Left colon (tissue), 2 donors: ENCODE measurements at regions not wholly inside any gene's neighbourhood (a gene's known extent, or its start where the extent isn't known, plus 50 kb on each side); places are given as distances from the start of the nearest gene placed in this dataset.

ENCODE experiments used
- ATAC-seq: fragments of 200-7000 bp; cut with Tn5 transposase; one replicate; pipeline ENCODE4 v1.9.1; 2020; ENCODE audit warnings: mild to moderate bottlenecking, moderate library complexity
- DNase-seq, 2 donors: peaks; one replicate each; pipeline ENCODE4 v3.0.0-alpha.2; 2020
- intact Hi-C, 2 donors: fragments of 100-400 bp; cut with DNase I in 1 of 2; cut with micrococcal nuclease in 1 of 2; formaldehyde crosslinking; loops; one replicate each; pipeline versions ENCODE4 v1.11.2 to v1.14.0; 2022; cut with DNase I, micrococcal nuclease
- donor health status: DM: no; HTN: no; CAD: no.
- donor health status: DM: yes; HTN: yes; CAD: no.

GRCh38 chr14:53541411-53541810 is 388.3 kb upstream of the DDHD1 start:
- ATAC-seq (no peak), DNase-seq (no peak)
- intact Hi-C loops, result loop anchor here (10.0 kb wide), 2 partner anchors 633 to 803 kb away; no protein-coding TSS in a partner anchor

- intact Hi-C loops, result loop anchor here (5.0 to 10.0 kb wide), 4 partner anchors 415 to 805 kb away; partner anchors contain the start of gene BMP4 (in 1 of the 2)
- ATAC-seq (peak; percentile 83), DNase-seq (peak; percentile 64 to 81)
Observed at GRCh38 chr14:53539489-53540126, 386.5 kb upstream of the DDHD1 start.

GRCh38 chr14:53538316-53538881 is 385.3 kb upstream of the DDHD1 start:
- intact Hi-C loops, result loop anchor here in 1 of 2 donors (5.0 to 10.0 kb wide), 2 partner anchors 416 to 639 kb away; partner anchors contain the start of gene BMP4

DNA sequence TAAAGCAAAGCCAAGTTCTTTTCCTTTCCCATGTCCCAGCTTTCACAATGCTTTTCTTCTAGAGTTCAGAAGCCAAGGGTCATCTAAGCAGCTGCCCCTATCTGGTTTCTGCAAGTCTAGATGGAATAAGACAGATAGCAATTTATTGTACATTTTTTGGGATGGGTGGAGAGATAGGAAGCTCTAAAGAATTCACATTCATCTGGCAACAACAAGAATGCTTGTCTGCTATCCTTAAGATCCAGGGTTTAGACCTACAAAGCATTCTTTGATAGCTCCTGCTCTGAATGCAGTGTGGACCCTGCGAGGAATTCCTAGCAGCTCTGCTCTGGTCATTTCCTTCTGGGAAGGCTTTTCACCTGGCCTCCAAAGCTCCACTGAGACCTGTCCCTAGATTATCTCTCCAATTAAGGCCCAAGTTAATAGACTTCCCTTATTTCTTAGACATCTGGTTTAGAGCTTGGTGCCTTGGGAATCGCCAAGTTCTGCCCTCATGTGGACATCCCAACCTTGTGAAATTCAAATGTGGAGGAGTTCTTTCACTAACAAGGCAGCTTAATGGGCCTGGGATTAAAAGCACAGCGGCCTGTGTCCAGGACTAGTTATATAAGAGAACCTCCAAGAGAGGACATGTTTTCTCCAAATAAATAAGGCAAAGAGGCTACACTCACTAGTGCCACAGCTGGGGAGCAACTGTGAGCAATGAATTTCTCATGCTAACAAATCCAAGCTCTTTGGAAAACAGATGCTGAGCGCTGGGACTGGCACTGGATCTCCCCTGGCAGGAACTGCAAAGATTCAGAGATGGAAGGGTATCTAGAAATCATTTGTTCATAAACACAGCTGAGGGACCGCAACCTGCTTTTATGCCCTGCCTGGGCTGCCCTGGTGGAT is 384.5 kb upstream of the DDHD1 start:
- intact Hi-C loops, result loop anchor here in 1 of 2 donors (5.0 to 10.0 kb wide), 2 partner anchors 417 to 640 kb away; partner anchors contain the start of gene BMP4
- DNase-seq, result peak in 1 of 2 donors; percentile 27
- ATAC-seq, result no peak

More at GRCh38 chr14:53538316-53538881, 385.3 kb upstream of the DDHD1 start:
- ATAC-seq (no peak), DNase-seq (no peak)

DNA sequence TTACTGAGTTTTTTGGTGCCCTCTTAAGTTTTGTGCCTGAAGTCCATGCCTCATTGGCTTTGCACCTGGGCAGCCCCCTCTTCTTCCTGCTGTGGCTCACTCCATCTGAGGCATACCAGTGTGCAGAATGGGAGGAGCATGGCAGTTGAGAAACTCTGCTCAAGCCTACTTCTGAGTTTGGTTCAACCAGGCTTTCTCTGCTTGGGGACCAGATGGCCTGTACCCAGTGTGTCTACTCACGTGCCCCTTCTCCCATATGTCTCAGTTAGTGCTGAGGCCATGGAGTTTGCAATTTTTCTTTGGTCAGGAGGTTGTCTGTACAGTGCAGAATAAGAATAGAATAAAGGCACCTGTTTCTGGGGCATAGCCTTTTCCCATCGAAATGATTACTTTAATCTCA is 383.3 kb upstream of the DDHD1 start:
- intact Hi-C loops, result loop anchor here in 1 of 2 donors (5.0 to 10.0 kb wide), 2 partner anchors 418 to 641 kb away; partner anchors contain the start of gene BMP4
- DNase-seq, result no peak
- no peak for ATAC-seq

DNA sequence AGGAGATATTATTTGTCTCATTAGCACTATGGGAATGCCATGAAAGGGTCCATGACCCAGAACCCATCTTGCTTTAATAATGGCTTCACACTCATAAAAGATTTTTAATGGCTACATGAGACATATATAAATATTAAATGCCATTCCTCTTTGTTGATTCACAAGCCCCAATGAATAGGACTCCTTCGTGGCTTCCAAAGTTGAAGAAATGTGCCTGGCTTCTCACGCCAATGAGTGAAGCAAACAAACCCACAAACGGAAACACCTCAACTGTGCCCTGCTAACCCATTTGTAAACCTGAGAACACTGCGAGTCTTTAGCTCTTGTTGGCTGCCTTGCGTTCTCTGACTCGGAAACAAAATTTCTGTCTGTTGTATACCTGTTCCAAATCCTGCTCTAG is 381.7 kb upstream of the DDHD1 start:
- ATAC-seq (no peak), DNase-seq (no peak)
- intact Hi-C loops, result loop anchor here in 1 of 2 donors (5.0 to 10.0 kb wide), 2 partner anchors 420 to 642 kb away; partner anchors contain the start of gene BMP4

GRCh38 chr14:53533384-53533970 is 380.4 kb upstream of the DDHD1 start:
- DNase-seq (no peak), ATAC-seq (no peak)
- intact Hi-C loops, result loop anchor here in 1 of 2 donors (10.0 kb wide), 1 partner anchor 421 kb away; the partner anchor contains the start of gene BMP4

DNA sequence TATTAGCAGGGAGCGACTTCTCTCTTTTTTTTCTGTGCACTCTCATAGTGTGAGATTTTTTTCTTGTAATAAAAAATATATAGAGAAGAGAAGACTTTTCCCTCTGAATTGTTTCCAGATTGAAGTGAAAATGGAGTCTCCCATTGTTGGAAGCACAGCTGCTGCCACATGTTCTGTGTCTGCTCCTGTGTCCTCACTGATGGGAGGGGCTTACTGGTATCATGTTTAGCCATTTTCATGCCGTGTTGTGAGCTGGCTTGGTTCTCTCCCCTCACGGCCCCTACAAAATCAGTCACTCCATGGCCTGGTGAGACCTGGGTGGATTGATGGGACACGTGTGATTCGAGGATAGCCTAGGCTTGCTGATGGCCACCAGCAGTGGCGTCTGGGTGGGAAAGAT is 379.7 kb upstream of the DDHD1 start:
- no peak for ATAC-seq
- intact Hi-C loops, result loop anchor here in 1 of 2 donors (10.0 kb wide), 1 partner anchor 422 kb away; the partner anchor contains the start of gene BMP4
- DNase-seq, result no peak

DNA sequence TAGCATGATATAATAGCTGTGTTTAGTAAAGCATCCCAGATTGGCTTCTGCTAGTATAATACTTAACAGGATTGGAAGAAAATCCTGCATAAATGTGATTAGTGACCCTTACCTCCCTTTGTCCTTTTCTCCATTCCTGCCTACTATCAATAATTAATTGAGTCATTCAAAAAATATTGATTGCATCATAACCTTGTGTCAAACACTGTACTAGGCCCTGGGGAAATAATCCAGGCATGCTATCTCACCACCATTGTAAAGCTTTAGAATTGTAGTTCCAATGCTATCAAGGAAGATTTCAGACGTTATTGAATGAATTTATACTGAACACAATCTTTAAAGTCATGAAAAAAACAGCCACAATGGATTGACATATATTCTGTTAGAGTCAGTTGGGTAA is 378.6 kb upstream of the DDHD1 start:
- intact Hi-C loops, result loop anchor here in 1 of 2 donors (10.0 kb wide), 1 partner anchor 423 kb away; the partner anchor contains the start of gene BMP4
- no peak for ATAC-seq

DNA sequence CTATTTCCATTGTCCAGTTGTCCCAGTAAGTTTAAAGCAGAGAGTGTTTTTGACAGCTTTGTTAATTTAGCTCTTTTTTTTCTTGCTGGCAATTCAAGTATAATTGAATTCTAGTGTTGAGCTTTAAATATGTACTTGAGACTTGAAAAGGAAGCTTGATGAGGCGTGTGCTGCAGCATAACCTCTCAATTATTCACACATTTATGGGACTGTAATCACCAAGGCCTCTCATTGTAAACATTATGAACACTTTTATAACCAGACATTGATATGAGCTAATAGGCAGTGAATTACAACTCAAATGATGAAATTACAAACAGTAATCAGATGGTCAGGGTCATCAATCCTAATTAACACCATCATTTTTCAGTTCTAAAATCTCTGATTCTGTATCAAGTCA is 378.0 kb upstream of the DDHD1 start:
- DNase-seq (no peak), ATAC-seq (no peak)
- intact Hi-C loops, result loop anchor here in 1 of 2 donors (10.0 kb wide), 1 partner anchor 424 kb away; the partner anchor contains the start of gene BMP4

More for the DNA sequence above, 378.6 kb upstream of the DDHD1 start:
- DNase-seq, result no peak

- DNase-seq (no peak), ATAC-seq (no peak)
- intact Hi-C loops, result no loop called here
Observed at GRCh38 chr14:53529519-53529918, 376.4 kb upstream of the DDHD1 start.

- peak in 1 of 2 donors; percentile 25 for DNase-seq
- intact Hi-C loops, result no loop called here
- no peak for ATAC-seq
Observed at GRCh38 chr14:53528185-53528671, 375.1 kb upstream of the DDHD1 start.

- DNase-seq (no peak), ATAC-seq (no peak)
- intact Hi-C loops, result no loop called here
Observed at GRCh38 chr14:53526200-53526599, 373.1 kb upstream of the DDHD1 start.

- DNase-seq, result no peak
- intact Hi-C loops, result no loop called here
- ATAC-seq, result no peak
Observed at GRCh38 chr14:53525608-53526007, 372.5 kb upstream of the DDHD1 start.

GRCh38 chr14:53524391-53524790 is 371.3 kb upstream of the DDHD1 start:
- no peak for DNase-seq
- intact Hi-C loops, result no loop called here
- no peak for ATAC-seq

- ATAC-seq (no peak), DNase-seq (no peak)
- intact Hi-C loops, result no loop called here
Observed at GRCh38 chr14:53523226-53523625, 370.1 kb upstream of the DDHD1 start.

- intact Hi-C loops, result no loop called here
- ATAC-seq (no peak), DNase-seq (no peak)
Observed at GRCh38 chr14:53520078-53520928, 367.2 kb upstream of the DDHD1 start.

GRCh38 chr14:53519137-53519536 is 366.0 kb upstream of the DDHD1 start:
- no peak for ATAC-seq
- intact Hi-C loops, result no loop called here
- no peak for DNase-seq
